ENCODE measurements at regions not wholly inside any gene's neighbourhood (a gene's known extent, or its start where the extent isn't known, plus 50 kb on each side); places are given as distances from the start of the nearest gene placed in this dataset.
A peak's percentile ranks its signal among the peaks of the same experiment; 100 is the strongest.

GRCh38 chr10:113491967-113492565 lies 60.8 kb upstream of the HABP2 start:
- no peak overlapping the region for H3K4me3 ChIP-seq (ENCODE audit: low read depth, low read length)
- peak; percentile 32 for DNase-seq (ENCODE audit: low read depth)
- TF ChIP-seq CTCF (IDR thresholded peaks at IDR 0.05; ENCODE audit: insufficient read depth, low read depth, low read length) = no peak

- no peak for DNase-seq (ENCODE audit: low read depth)
- H3K4me3 ChIP-seq (ENCODE audit: low read depth, low read length) = no peak overlapping the region
- TF ChIP-seq CTCF (IDR thresholded peaks at IDR 0.05; ENCODE audit: insufficient read depth, low read depth, low read length) = no peak
Measured at GRCh38 chr10:113493195-113493594, 59.7 kb upstream of the HABP2 start.

- H3K4me3 ChIP-seq (ENCODE audit: low read depth, low read length) = no peak overlapping the region
- TF ChIP-seq CTCF (IDR thresholded peaks at IDR 0.05; ENCODE audit: insufficient read depth, low read depth, low read length) = no peak
- DNase-seq (ENCODE audit: low read depth) = peak; percentile 32
Measured at GRCh38 chr10:113493882-113494301, 59.0 kb upstream of the HABP2 start.

- H3K4me3 ChIP-seq (ENCODE audit: low read depth, low read length) = no peak overlapping the region
- TF ChIP-seq CTCF (IDR thresholded peaks at IDR 0.05; ENCODE audit: insufficient read depth, low read depth, low read length) = no peak
- DNase-seq (ENCODE audit: low read depth) = no peak
Measured at GRCh38 chr10:113494761-113495160, 58.1 kb upstream of the HABP2 start.

- no peak for TF ChIP-seq CTCF (IDR thresholded peaks at IDR 0.05; ENCODE audit: insufficient read depth, low read depth, low read length)
- H3K4me3 ChIP-seq (ENCODE audit: low read depth, low read length) = no peak overlapping the region
- DNase-seq (ENCODE audit: low read depth) = no peak
Measured at GRCh38 chr10:113495553-113495952, 57.3 kb upstream of the HABP2 start.

- no peak overlapping the region for H3K4me3 ChIP-seq (ENCODE audit: low read depth, low read length)
- DNase-seq (ENCODE audit: low read depth) = no peak
- no peak for TF ChIP-seq CTCF (IDR thresholded peaks at IDR 0.05; ENCODE audit: insufficient read depth, low read depth, low read length)
Measured at GRCh38 chr10:113496111-113497109, 56.4 kb upstream of the HABP2 start.

Data from fibroblast of villous mesenchyme (primary cell).